PC-3 (cell line): ENCODE measurements at regions not wholly inside any gene's neighbourhood (a gene's known extent, or its start where the extent isn't known, plus 50 kb on each side); places are given as distances from the start of the nearest gene placed in this dataset.

Experiments used
- ATAC-seq: fragments of 200-7000 bp; cut with Tn5 transposase; 2 replicates; pipeline ENCODE4 v1.9.1; 2020; ENCODE audit warnings: mild to moderate bottlenecking, moderate library complexity
- BruUV-seq: library from RNA; stranded (reverse); fragments of 400-500 nt; replicated peaks from 2 replicates; lab custom pipeline; 2021; lab: Mats Ljungman, UMichigan
- CTCF ChIA-PET: fragments of 300-600 bp; sonication (Branson Sonifier 250); formaldehyde crosslinking; loops from one replicate; lab custom pipeline; 2022; ENCODE audit warnings: antibody characterized with exemption; lab: Charles Lee
- POLR2A ChIA-PET: fragments of 300-600 bp; sonication (Branson Sonifier 250); formaldehyde crosslinking; loops from one replicate; lab custom pipeline; 2022; ENCODE audit warnings: antibody characterized with exemption; ENCODE audit not compliant: unreplicated experiment; lab: Charles Lee
- DNase-seq: peaks from one replicate; pipeline ENCODE4 v3.0.0-alpha.2; 2015
- H2AFZ ChIP-seq: fragments of 300-600 bp; sonication (generic); 2 replicates; pipeline ENCODE4 v1.6.0; 2016; ENCODE audit warnings: antibody characterized with exemption, low read length
- H3F3A ChIP-seq: fragments of 300-600 bp; sonication (generic); one replicate; pipeline ENCODE4 v1.6.0; 2017; ENCODE audit warnings: antibody characterized with exemption, low read length, control low read depth, mild to moderate bottlenecking; ENCODE audit not compliant: unreplicated experiment
- H3K27ac ChIP-seq: fragments of 300-600 bp; sonication (generic); 2 replicates; pipeline ENCODE4 v1.5.1; 2016; ENCODE audit warnings: mild to moderate bottlenecking, low read length
- H3K27me3 ChIP-seq: fragments of 300-600 bp; sonication (generic); 2 replicates; pipeline ENCODE4 v1.6.1; 2016; ENCODE audit warnings: low read length, mixed read lengths
- H3K36me3 ChIP-seq: fragments of 300-600 bp; sonication (generic); 2 replicates; pipeline ENCODE4 v1.6.1; 2016; ENCODE audit warnings: low read depth, mixed run types, low read length, mixed read lengths
- H3K4me1 ChIP-seq: fragments of 300-600 bp; sonication (generic); 2 replicates; pipeline ENCODE4 v1.5.1; 2016; ENCODE audit warnings: low read length; ENCODE audit not compliant: insufficient read depth
- H3K4me2 ChIP-seq: fragments of 300-600 bp; sonication (generic); 2 replicates; pipeline ENCODE4 v1.6.0; 2016; ENCODE audit warnings: low read length
- H3K4me3 ChIP-seq: fragments of 300-600 bp; sonication (generic); 2 replicates; pipeline ENCODE4 v1.5.1; 2016; ENCODE audit warnings: mild to moderate bottlenecking, low read length, mixed read lengths
- H3K79me2 ChIP-seq: fragments of 300-600 bp; sonication (generic); 2 replicates; pipeline ENCODE4 v1.6.1; 2017; ENCODE audit warnings: low read length, mixed read lengths
- H3K9ac ChIP-seq: fragments of 300-600 bp; sonication (generic); 2 replicates; pipeline ENCODE4 v1.6.0; 2016; ENCODE audit warnings: mild to moderate bottlenecking, low read length
- H3K9me2 ChIP-seq: fragments of 300-600 bp; sonication (generic); replicated peaks from 2 replicates; pipeline ENCODE4 v1.6.1; 2016; ENCODE audit warnings: mixed run types, low read length, mixed read lengths
- H3K9me3 ChIP-seq: fragments of 300-600 bp; sonication (generic); 2 replicates; pipeline ENCODE4 v1.6.1; 2016; ENCODE audit warnings: low read length, mixed read lengths
- H4K20me1 ChIP-seq: fragments of 300-600 bp; sonication (generic); 2 replicates; pipeline ENCODE4 v1.6.1; 2016; ENCODE audit warnings: low read length, mixed read lengths
- EZH2 ChIP-seq: fragments of 300-600 bp; sonication (generic); IDR thresholded peaks from one replicate; pipeline ENCODE4 v1.6.1; 2017; ENCODE audit warnings: antibody characterized with exemption, mild to moderate bottlenecking, low read length; ENCODE audit not compliant: unreplicated experiment
- EZH2phosphoT487 ChIP-seq: fragments of 300-600 bp; sonication (generic); IDR thresholded peaks from 2 replicates; pipeline ENCODE4 v1.6.1; 2018; ENCODE audit warnings: mild to moderate bottlenecking, antibody characterized with exemption, low read length, borderline replicate concordance
- intact Hi-C: fragments of 100-400 bp; cut with micrococcal nuclease; formaldehyde crosslinking; loops from 2 replicates; pipeline ENCODE4 v1.9.0; 2023
- TF ChIP-seq, protein P1 (sequence below): fragments of 300-600 bp; sonication (generic); conservative IDR thresholded peaks from 2 replicates; pipeline ENCODE4 v1.5.1; 2017; ENCODE audit warnings: antibody characterized with exemption, low read depth, mild to moderate bottlenecking, low read length

DNA sequence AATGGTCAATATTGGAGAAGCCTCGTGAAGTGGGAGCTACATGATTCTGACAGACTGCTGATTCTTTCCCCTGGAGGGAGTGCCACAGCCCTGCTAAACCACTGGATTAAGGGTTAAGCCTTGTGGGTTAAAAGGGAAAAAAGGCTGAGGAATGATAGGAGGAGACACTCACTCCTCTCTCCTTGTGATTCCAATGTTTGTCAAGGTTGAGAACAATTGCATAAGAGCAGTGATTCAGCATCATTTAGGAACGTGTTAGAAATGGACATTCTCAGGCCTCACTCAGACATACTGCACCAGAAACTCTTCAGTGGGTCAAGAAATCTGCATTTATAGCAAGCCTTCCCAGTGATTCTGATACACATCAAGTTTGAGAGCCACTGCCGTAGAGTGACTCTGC lies 87.8 kb upstream of the GZMB start:
- H3K4me3 ChIP-seq = no peak overlapping the region
- no peaks in the 10 kb centered on the region for H3K27me3 ChIP-seq
- H3K9me3 ChIP-seq = no peaks in the 10 kb centered on the region
- BruUV-seq = no TSS peak
- CTCF ChIA-PET = no interaction called here
- DNase-seq (no peak), ATAC-seq (no peak)
- H3K79me2 ChIP-seq = no peaks in the 10 kb centered on the region
- POLR2A ChIA-PET = no interaction called here
- H3K9me2 ChIP-seq = no peaks in the 10 kb centered on the region
- no peak overlapping the region for H2AFZ ChIP-seq
- H3K4me2 ChIP-seq = no peak overlapping the region
- H3K9ac ChIP-seq = no peak overlapping the region
- H3F3A ChIP-seq = no peaks in the 10 kb centered on the region
- H3K27ac ChIP-seq = no peak overlapping the region
- H3K4me1 ChIP-seq = no peaks in the 10 kb centered on the region
- H3K36me3 ChIP-seq = no peaks in the 10 kb centered on the region
- no peaks in the 10 kb centered on the region for H4K20me1 ChIP-seq
- intact Hi-C loops = no loop called here
- TF ChIP-seq EZH2phosphoT487 (no peak), EZH2 (no peak)
- TF ChIP-seq, protein P1, sequence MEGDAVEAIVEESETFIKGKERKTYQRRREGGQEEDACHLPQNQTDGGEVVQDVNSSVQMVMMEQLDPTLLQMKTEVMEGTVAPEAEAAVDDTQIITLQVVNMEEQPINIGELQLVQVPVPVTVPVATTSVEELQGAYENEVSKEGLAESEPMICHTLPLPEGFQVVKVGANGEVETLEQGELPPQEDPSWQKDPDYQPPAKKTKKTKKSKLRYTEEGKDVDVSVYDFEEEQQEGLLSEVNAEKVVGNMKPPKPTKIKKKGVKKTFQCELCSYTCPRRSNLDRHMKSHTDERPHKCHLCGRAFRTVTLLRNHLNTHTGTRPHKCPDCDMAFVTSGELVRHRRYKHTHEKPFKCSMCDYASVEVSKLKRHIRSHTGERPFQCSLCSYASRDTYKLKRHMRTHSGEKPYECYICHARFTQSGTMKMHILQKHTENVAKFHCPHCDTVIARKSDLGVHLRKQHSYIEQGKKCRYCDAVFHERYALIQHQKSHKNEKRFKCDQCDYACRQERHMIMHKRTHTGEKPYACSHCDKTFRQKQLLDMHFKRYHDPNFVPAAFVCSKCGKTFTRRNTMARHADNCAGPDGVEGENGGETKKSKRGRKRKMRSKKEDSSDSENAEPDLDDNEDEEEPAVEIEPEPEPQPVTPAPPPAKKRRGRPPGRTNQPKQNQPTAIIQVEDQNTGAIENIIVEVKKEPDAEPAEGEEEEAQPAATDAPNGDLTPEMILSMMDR = no peak

GRCh38 chr14:24715239-24715638 lies 81.2 kb upstream of the GZMB start:
- DNase-seq = no peak
- no peak overlapping the region for H2AFZ ChIP-seq
- no peak overlapping the region for H3K9ac ChIP-seq
- no peak overlapping the region for H3K27ac ChIP-seq
- H3K4me3 ChIP-seq = no peak overlapping the region
- H3K4me2 ChIP-seq = no peak overlapping the region
- no peaks in the 10 kb centered on the region for H3K9me2 ChIP-seq
- H3F3A ChIP-seq = no peaks in the 10 kb centered on the region
- H4K20me1 ChIP-seq = no peaks in the 10 kb centered on the region
- H3K4me1 ChIP-seq = no peaks in the 10 kb centered on the region
- intact Hi-C loops = no loop called here
- ChIA-PET CTCF (no interaction called here), POLR2A (no interaction called here)
- H3K36me3 ChIP-seq = no peaks in the 10 kb centered on the region
- no TSS peak for BruUV-seq
- no peak for ATAC-seq
- TF ChIP-seq EZH2 (no peak), EZH2phosphoT487 (no peak)
- TF ChIP-seq, protein P1 = no peak
- no peaks in the 10 kb centered on the region for H3K27me3 ChIP-seq
- no peaks in the 10 kb centered on the region for H3K79me2 ChIP-seq
- H3K9me3 ChIP-seq = no peaks in the 10 kb centered on the region

DNA sequence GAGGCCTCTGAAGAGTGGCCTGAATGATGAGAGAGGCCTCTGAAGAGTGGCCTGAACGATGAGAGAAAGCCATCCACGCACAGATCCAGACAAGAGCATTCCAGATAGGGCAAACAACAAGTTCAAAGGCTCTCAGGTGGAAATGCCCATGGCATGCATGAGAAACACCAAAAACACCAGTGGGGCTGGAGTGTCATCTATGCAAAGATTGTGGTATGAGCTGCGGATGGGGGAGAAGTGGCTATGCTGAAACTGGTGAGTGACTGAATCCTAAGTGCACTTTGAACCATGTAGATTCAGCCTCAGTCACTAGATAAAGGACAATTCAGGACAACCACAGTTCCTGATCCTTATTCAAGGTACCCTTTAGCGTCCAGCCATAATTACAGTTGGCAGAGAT lies 79.4 kb upstream of the GZMB start:
- CTCF ChIA-PET = no interaction called here
- Histone ChIP-seq H3K27ac (no peak overlapping the region), H3K79me2 (no peaks in the 10 kb centered on the region), H3F3A (no peaks in the 10 kb centered on the region), H3K4me2 (no peak overlapping the region), H3K27me3 (no peaks in the 10 kb centered on the region), H3K4me1 (no peaks in the 10 kb centered on the region), H3K9me2 (no peaks in the 10 kb centered on the region), H3K36me3 (no peaks in the 10 kb centered on the region), H2AFZ (no peak overlapping the region), H3K4me3 (no peak overlapping the region), H4K20me1 (no peaks in the 10 kb centered on the region), H3K9me3 (no peaks in the 10 kb centered on the region), H3K9ac (no peak overlapping the region)
- intact Hi-C loops = no loop called here
- no peak for DNase-seq
- TF ChIP-seq, protein P1 = no peak
- TF ChIP-seq EZH2 = no peak
- TF ChIP-seq EZH2phosphoT487 = no peak
- no peak for ATAC-seq
- BruUV-seq = no TSS peak
- POLR2A ChIA-PET = no interaction called here
